Small intestine (tissue), 7 donors: ENCODE measurements at regions not wholly inside any gene's neighbourhood (a gene's known extent, or its start where the extent isn't known, plus 50 kb on each side); places are given as distances from the start of the nearest gene placed in this dataset.

Experiments
- DNase-seq, 2 donors: peaks; one replicate each; pipeline versions ENCODE4 v3.0.0 to v3.0.0-alpha.2; 2013
- FAIRE-seq: peaks from 2 replicates; lab custom pipeline; 2012; peaks lifted over from hg19 to GRCh38; lab: Jason Lieb, UNC
- H3K27ac ChIP-seq, 3 donors: one replicate each; pipeline ENCODE4 v1.5.1; 2013; ENCODE audit warnings: low read length in 2 of 3, mild to moderate bottlenecking in 2 of 3, control low read depth in 1 of 3, inconsistent platforms in 1 of 3, low read depth in 1 of 3, moderate library complexity in 1 of 3
- H3K27me3 ChIP-seq, 3 donors: one replicate each; pipeline ENCODE4 v1.6.1; 2013; ENCODE audit warnings: low read length in 3 of 3, inconsistent platforms in 1 of 3; ENCODE audit not compliant: control insufficient read depth in 3 of 3, insufficient read depth in 3 of 3
- H3K36me3 ChIP-seq, 3 donors: one replicate each; pipeline ENCODE4 v1.6.1; 2013; ENCODE audit warnings: low read length in 3 of 3, inconsistent platforms in 1 of 3, low read depth in 1 of 3, mild to moderate bottlenecking in 1 of 3, moderate library complexity in 1 of 3; ENCODE audit not compliant: control insufficient read depth in 3 of 3, insufficient read depth in 2 of 3
- H3K4me1 ChIP-seq, 3 donors: one replicate each; pipeline ENCODE4 v1.6.1; 2013; ENCODE audit warnings: low read length in 2 of 3, inconsistent platforms in 1 of 3, low read depth in 1 of 3, mild to moderate bottlenecking in 1 of 3, moderate library complexity in 1 of 3; ENCODE audit not compliant: control insufficient read depth in 3 of 3, insufficient read depth in 2 of 3
- H3K4me3 ChIP-seq, 3 donors: one replicate each; pipeline ENCODE4 v1.5.1; 2013; ENCODE audit warnings: low read length in 3 of 3, control low read depth in 1 of 3, inconsistent platforms in 1 of 3, low read depth in 1 of 3, mild to moderate bottlenecking in 1 of 3, moderate library complexity in 1 of 3
- H3K9me3 ChIP-seq, 2 donors: one replicate each; pipeline ENCODE4 v1.6.1; 2013; ENCODE audit warnings: low read depth in 1 of 2, low read length in 1 of 2; ENCODE audit not compliant: control insufficient read depth in 2 of 2, insufficient read depth in 1 of 2
- WGBS, 3 donors: extraction: QIAGEN DNeasy Blood & Tissue Kit; methylation state at CpG; one replicate each; pipeline ENCODE4 v1.1.7; 2013; 5-methylcytosine and 5-hydroxymethylcytosine counted together
- donor health status: healthy with polysubstance abuse.
- donor health status: control.
- donor health status: control.
- donor health status: Bipolar disorder and iron deficiency.
- donor health status: healthy.

DNA sequence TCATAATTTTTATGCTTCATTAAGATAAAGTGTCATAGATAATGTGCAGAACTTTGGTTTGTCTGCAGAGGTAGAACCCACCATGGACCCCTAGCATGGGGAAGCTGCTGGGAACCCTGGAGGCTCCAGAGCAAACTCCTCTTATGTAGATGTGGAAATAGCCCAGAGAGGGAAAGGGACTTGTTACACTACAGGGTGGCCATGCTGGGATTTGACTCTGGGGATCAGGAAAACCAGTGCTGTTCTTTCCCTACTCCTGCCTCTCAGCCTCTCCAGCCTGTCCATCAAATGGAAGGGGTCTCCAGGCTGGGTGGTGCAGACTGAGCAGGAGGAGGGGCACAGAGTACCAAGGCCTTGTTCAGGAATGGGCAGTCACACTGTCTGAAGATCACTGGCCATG is 54.2 kb downstream of the MSX1 start:
- Histone ChIP-seq H3K9me3 (no peaks in the 10 kb centered on the region), H3K27me3 (peaks cover 0 to 2% (median under 1%) of the 10 kb centered on the region in 3 donors), H3K36me3 (no peaks in the 10 kb centered on the region), H3K4me1 (no peaks in the 10 kb centered on the region), H3K27ac (no peak overlapping the region), H3K4me3 (no peak overlapping the region)
- DNase-seq: no peak
- no peak for FAIRE-seq

DNA sequence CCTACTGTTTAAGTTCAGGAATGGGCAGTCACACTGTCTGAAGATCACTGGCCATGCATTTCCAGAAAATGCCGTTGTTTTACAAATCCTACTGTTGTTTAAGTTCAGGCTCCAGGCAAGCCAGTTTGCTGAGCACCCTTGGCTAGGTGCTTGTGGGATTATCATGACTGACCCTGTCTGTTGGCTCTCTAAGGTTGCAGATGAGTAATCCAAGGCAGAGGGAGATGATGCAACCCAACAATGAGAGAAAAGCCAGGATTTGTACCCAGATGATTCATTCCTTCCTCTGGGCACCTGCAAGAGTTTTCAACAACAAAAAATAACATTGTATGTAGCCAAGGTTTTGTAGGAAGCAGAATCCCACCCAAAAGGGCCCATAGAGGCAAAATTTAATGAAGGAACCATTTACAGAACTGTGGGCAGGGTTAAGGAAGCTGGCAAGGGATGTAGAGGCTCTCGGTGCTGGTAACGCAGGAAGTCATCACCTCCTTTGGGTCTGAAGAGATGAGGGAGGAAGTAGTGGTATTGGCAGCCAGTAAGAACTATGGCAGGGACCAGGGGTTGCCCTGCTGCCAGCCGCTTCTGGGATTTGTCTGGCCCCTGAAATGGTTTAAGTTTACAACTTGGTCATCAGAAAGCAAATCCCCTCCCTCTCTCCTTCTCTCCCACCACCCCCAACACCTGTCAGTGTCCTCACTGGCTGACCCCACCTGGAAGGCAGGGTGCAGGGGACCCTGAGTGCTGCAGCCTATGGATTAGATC is 54.8 kb downstream of the MSX1 start:
- Histone ChIP-seq H3K4me3 (no peak overlapping the region), H3K27me3 (peaks cover 0 to 3% (median 2%) of the 10 kb centered on the region in 3 donors), H3K27ac (no peak overlapping the region), H3K9me3 (no peaks in the 10 kb centered on the region), H3K4me1 (no peaks in the 10 kb centered on the region), H3K36me3 (no peaks in the 10 kb centered on the region)
- DNase-seq: no peak
- no peak for FAIRE-seq
- 73 to 80% (median 77%) methylated on average over 4 of the region's 4 CpGs for WGBS, 3 donors

DNA sequence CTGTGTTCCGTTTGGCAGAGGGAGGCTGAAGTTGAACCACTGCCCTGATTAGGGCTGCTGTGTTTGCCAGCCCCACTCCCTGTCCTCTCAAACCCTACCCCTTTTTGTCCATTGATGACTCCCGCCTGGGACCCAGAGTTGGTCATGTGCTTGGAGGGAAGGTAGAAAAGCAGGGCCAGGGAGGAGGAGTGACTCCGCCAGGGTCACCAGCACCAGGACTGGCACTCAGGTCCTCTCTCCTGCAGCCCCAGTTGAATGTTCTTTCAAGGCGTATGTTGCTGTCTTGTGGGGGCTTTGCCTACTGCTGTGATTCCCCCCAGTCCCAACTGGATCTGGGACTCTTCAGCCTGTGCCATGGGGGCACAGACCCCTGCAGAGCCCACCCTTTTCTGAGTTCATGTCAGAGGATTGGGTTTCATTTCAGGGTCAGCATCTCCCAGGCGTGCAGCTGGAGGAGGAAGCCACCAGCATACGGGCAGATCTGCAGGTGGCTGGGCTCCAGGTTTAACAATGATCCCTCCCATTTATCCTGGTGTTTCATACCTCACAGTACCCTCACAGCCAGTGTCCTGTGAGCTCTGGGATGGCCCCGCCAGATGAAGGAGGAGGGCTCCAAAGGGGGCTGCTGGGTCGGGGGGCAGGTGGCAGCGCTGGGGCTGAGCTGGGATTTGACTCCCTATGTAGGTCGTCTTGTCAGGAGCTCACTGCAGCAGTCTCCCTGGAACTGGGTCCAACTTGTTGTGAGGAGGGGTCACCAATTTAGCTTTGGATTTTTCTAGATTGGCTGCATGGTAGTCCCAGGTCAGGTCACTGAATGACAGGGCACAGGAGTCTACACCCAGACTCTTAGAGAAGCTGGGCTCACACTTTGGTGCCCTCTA is 55.7 kb downstream of the MSX1 start:
- H3K4me1 ChIP-seq: no peaks in the 10 kb centered on the region
- WGBS, 3 donors: 77 to 83% (median 82%) methylated on average over 10 of the region's 10 CpGs
- no peak for DNase-seq
- H3K4me3 ChIP-seq: no peak overlapping the region
- H3K27me3 ChIP-seq: peaks cover 0 to 3% (median 0%) of the 10 kb centered on the region in 3 donors
- H3K9me3 ChIP-seq: no peaks in the 10 kb centered on the region
- no peak overlapping the region for H3K27ac ChIP-seq
- FAIRE-seq: no peak
- H3K36me3 ChIP-seq: no peaks in the 10 kb centered on the region

DNA sequence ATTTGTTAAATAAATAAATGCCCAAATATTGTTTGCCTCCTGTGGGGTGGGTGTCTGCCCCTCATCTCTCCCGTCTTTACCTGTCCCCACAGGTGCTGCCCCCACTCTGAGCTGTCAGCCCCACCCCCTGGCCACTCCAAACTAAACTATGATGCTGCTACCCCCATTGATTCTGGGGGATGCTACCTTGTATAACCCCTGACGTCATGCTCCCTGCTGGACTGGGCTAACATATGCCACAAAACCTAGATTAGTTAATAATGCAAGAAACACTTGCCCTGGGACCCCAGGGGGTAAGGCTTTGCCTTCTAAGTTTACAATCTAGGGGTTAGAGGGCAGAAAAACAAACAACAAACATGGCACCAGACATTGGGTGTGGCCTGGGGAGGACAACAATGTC is 58.6 kb downstream of the MSX1 start:
- no peaks in the 10 kb centered on the region for H3K4me1 ChIP-seq
- no peaks in the 10 kb centered on the region for H3K9me3 ChIP-seq
- H3K4me3 ChIP-seq: no peak overlapping the region
- WGBS, 3 donors: 38 to 49% (median 41%) methylated on average over 2 of the region's 2 CpGs
- FAIRE-seq: no peak
- no peak for DNase-seq
- H3K27me3 ChIP-seq: peaks cover 0 to 3% (median 0%) of the 10 kb centered on the region in 3 donors
- no peak overlapping the region for H3K27ac ChIP-seq
- H3K36me3 ChIP-seq: no peaks in the 10 kb centered on the region

DNA sequence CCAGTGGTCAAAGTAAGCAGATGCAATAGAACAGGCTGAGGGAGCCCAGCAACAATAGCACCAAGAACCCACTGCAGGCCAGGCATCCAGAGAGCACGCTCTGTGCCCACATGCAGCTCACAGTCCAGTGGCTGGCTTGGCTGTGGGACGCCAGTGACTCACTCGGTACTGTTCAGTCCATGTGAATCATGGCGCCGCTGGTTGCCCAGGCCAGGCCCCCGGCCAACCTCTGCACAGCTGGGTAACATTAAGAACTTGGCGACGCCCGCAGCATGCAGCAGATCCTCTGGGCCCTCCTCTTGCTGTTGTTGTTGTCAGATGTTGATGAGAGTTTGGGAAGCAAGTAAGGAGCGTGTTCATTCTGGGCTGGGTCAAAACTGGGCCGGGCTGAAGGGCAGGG is 60.5 kb downstream of the MSX1 start:
- FAIRE-seq (no peak), DNase-seq (no peak)
- no peak overlapping the region for H3K4me3 ChIP-seq
- no peaks in the 10 kb centered on the region for H3K9me3 ChIP-seq
- WGBS, 3 donors: 83 to 93% (median 89%) methylated on average over 11 of the region's 11 CpGs
- no peaks in the 10 kb centered on the region for H3K36me3 ChIP-seq
- H3K27ac ChIP-seq: no peak overlapping the region
- H3K27me3 ChIP-seq: peaks cover 0 to 8% (median 0%) of the 10 kb centered on the region in 3 donors
- H3K4me1 ChIP-seq: no peaks in the 10 kb centered on the region

DNA sequence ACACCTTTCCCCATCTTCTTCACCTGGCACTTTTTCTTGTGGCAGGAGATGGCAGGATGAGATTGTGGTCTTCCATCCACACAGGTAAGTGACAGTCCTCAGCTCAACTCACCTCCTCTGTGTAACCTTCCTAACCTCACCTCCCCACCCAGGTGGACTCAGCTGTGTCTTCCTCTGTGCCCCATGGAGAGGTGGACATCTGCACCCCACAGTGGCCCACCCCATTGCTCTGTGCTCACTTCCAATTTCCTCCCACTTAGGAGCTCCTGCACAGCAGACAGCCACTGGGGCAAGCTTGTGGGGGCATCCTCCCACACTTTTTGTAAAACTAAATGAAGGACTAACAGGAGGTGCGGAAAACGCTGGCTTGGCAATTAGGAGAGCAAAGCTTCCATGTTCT is 61.6 kb downstream of the MSX1 start:
- no peaks in the 10 kb centered on the region for H3K4me1 ChIP-seq
- H3K27me3 ChIP-seq: peaks cover 0 to 8% (median 0%) of the 10 kb centered on the region in 3 donors
- no peak overlapping the region for H3K4me3 ChIP-seq
- no peaks in the 10 kb centered on the region for H3K9me3 ChIP-seq
- no peaks in the 10 kb centered on the region for H3K36me3 ChIP-seq
- H3K27ac ChIP-seq: no peak overlapping the region
- WGBS, 3 donors: 93 to 98% (median 94%) methylated on average over 2 of the region's 2 CpGs
- no peak for DNase-seq
- no peak for FAIRE-seq

DNA sequence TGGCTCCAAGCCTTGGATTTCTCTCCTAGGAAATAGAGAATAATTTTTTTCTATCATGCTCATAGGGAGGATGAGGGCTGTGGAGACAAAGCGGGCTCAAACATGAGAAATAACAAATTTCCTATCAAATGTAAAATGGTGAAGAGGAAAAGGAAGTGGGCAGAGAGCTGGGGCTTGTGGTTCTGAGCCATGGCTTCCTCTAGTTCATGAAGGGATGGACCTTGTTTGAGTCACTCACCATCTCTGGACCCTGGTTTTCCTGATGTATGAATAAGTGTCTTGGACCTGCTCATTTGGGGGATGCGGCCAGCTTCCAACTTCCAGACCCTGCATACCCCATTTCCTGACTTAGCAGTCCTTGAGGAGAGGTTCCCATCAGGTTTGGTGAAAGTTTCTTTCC is 63.0 kb downstream of the MSX1 start:
- Histone ChIP-seq H3K4me1 (no peaks in the 10 kb centered on the region), H3K36me3 (no peaks in the 10 kb centered on the region), H3K27me3 (peaks cover 0 to 8% (median 0%) of the 10 kb centered on the region in 3 donors), H3K9me3 (no peaks in the 10 kb centered on the region), H3K27ac (no peak overlapping the region), H3K4me3 (no peak overlapping the region)
- FAIRE-seq (no peak), DNase-seq (no peak)
- WGBS, 3 donors: 66 to 84% (median 77%) methylated on average over 2 of the region's 2 CpGs

DNA sequence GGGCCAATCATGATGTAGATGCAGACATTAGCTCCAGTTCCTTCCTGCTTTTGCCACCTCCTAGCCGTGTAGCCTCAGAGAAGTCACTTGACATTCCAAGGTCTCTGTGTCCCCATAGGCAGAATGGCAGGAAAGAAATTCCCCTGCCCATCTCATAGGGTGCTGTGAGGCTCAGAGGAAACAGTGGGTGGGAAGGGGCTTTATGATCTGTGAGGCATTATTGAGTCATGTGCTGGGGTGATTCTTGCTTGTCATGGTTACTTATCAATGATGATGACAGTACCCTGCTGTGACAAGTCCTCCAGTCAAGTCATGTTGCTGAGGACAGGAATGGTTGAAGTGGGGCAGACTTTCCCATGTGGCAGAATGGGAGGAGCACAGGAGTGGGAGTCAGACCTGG is 63.7 kb downstream of the MSX1 start:
- peaks cover 0 to 8% (median 0%) of the 10 kb centered on the region in 3 donors for H3K27me3 ChIP-seq
- 53 to 67% (median 59%) methylated on average over 1 of the region's 1 CpG for WGBS, 3 donors
- FAIRE-seq: no peak

More for the DNA sequence above, 63.7 kb downstream of the MSX1 start:
- Histone ChIP-seq H3K9me3 (no peaks in the 10 kb centered on the region), H3K4me3 (no peak overlapping the region), H3K27ac (no peak overlapping the region), H3K36me3 (no peaks in the 10 kb centered on the region), H3K4me1 (no peaks in the 10 kb centered on the region)
- no peak for DNase-seq
